ENCODE measurements at regions not wholly inside any gene's neighbourhood (a gene's known extent, or its start where the extent isn't known, plus 50 kb on each side); places are given as distances from the start of the nearest gene placed in this dataset.

DNA sequence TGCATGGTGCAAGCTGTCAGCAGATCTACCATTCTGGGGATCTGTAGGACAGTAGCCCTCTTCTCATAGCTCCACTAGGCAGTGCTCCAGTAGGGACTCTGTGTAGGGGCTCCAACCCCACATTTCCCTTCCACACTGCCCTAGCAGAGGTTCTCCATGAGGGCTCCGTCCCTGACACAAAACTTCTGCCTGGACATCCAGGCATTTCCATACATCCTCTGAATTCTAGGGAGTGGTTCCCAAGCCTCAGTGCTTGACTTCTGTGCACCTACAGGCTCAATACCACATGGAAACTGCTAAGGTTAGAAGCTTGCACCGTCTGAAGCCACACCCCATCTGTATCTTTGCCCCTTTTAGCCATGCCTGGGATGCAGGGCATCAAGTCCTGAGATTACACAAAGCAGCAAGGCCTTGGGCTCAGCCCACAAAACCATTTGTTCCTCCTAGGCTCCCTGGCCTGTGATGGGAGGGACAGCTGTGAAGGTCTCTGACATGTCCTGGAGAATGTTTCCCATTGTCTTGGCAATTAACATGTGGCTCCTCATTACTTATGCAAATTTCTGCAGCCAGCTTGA, 117.0 kb upstream of the NFIA start:
- TF ChIP-seq TEAD1 (CRISPR knock-in tag; IDR thresholded peaks at IDR 0.05) (no peak), NR3C1 (CRISPR knock-in tag; conservative IDR thresholded peaks at IDR 0.05; ENCODE audit: low read depth) (no peak), ETV6 (CRISPR knock-in tag; IDR thresholded peaks at IDR 0.05) (no peak), TEAD4 (CRISPR knock-in tag; IDR thresholded peaks at IDR 0.05) (no peak)
- TF ChIP-seq, protein P1, sequence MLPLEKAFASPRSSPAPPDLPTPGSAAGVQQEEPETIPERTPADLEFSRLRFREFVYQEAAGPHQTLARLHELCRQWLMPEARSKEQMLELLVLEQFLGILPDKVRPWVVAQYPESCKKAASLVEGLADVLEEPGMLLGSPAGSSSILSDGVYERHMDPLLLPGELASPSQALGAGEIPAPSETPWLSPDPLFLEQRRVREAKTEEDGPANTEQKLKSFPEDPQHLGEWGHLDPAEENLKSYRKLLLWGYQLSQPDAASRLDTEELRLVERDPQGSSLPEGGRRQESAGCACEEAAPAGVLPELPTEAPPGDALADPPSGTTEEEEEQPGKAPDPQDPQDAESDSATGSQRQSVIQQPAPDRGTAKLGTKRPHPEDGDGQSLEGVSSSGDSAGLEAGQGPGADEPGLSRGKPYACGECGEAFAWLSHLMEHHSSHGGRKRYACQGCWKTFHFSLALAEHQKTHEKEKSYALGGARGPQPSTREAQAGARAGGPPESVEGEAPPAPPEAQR (CRISPR knock-in tag; IDR thresholded peaks at IDR 0.05), result no peak
- TF ChIP-seq, protein P2, sequence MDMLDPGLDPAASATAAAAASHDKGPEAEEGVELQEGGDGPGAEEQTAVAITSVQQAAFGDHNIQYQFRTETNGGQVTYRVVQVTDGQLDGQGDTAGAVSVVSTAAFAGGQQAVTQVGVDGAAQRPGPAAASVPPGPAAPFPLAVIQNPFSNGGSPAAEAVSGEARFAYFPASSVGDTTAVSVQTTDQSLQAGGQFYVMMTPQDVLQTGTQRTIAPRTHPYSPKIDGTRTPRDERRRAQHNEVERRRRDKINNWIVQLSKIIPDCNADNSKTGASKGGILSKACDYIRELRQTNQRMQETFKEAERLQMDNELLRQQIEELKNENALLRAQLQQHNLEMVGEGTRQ (CRISPR knock-in tag; IDR thresholded peaks at IDR 0.05), result no peak
- TF ChIP-seq, protein P3, sequence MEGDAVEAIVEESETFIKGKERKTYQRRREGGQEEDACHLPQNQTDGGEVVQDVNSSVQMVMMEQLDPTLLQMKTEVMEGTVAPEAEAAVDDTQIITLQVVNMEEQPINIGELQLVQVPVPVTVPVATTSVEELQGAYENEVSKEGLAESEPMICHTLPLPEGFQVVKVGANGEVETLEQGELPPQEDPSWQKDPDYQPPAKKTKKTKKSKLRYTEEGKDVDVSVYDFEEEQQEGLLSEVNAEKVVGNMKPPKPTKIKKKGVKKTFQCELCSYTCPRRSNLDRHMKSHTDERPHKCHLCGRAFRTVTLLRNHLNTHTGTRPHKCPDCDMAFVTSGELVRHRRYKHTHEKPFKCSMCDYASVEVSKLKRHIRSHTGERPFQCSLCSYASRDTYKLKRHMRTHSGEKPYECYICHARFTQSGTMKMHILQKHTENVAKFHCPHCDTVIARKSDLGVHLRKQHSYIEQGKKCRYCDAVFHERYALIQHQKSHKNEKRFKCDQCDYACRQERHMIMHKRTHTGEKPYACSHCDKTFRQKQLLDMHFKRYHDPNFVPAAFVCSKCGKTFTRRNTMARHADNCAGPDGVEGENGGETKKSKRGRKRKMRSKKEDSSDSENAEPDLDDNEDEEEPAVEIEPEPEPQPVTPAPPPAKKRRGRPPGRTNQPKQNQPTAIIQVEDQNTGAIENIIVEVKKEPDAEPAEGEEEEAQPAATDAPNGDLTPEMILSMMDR (IDR thresholded peaks at IDR 0.05), result no peak
